A673 (cell line): ENCODE measurements at regions not wholly inside any gene's neighbourhood (a gene's known extent, or its start where the extent isn't known, plus 50 kb on each side); places are given as distances from the start of the nearest gene placed in this dataset.
"Not testable (repeated sequence)": the region's sequence is repeated elsewhere in the genome, so short reads cannot be mapped to it uniquely, and the experiment has no call there.

Experiments
- BruUV-seq: library from RNA; stranded (reverse); fragments of 400-500 nt; replicated peaks from 2 replicates; lab custom pipeline; 2021; lab: Mats Ljungman, UMichigan
- CTCF ChIA-PET: fragments of 300-600 bp; sonication (Branson Sonifier 250); formaldehyde crosslinking; loops from one replicate; lab custom pipeline; 2022; ENCODE audit warnings: antibody characterized with exemption; lab: Charles Lee
- POLR2A ChIA-PET: fragments of 300-600 bp; sonication (Branson Sonifier 250); formaldehyde crosslinking; loops from one replicate; lab custom pipeline; 2022; ENCODE audit warnings: antibody characterized with exemption; ENCODE audit not compliant: low non-redundant PET; lab: Charles Lee
- DNase-seq: peaks from one replicate; pipeline ENCODE4 v3.0.0-alpha.2; 2015; ENCODE audit warnings: low spot score
- H3K27ac ChIP-seq: fragments of 200-600 bp; sonication (generic); 2 replicates; pipeline ENCODE4 v1.5.1; 2016; ENCODE audit warnings: mixed run types, low read depth, mild to moderate bottlenecking, mixed read lengths, antibody characterized with exemption, low read length; ENCODE audit not compliant: poor library complexity, severe bottlenecking
- H3K27me3 ChIP-seq: fragments of 200-600 bp; sonication (generic); replicated peaks from 2 replicates; pipeline ENCODE4 v1.6.1; 2017; ENCODE audit warnings: mixed run types, low read depth, mild to moderate bottlenecking, mixed read lengths, antibody characterized with exemption, low read length; ENCODE audit not compliant: insufficient read depth, poor library complexity
- H3K36me3 ChIP-seq: fragments of 200-600 bp; sonication (generic); 2 replicates; pipeline ENCODE4 v1.6.1; 2016; ENCODE audit warnings: mixed run types, mild to moderate bottlenecking, mixed read lengths, antibody characterized with exemption, low read length; ENCODE audit not compliant: insufficient read depth, poor library complexity, severe bottlenecking
- H3K4me1 ChIP-seq: fragments of 200-600 bp; sonication (generic); 2 replicates; pipeline ENCODE4 v1.6.1; 2017; ENCODE audit warnings: mixed run types, mild to moderate bottlenecking, mixed read lengths, antibody characterized with exemption, low read length; ENCODE audit not compliant: insufficient read depth, poor library complexity, severe bottlenecking
- H3K4me3 ChIP-seq: fragments of 200-600 bp; sonication (generic); 2 replicates; pipeline ENCODE4 v1.5.1; 2016; ENCODE audit warnings: low read depth, mixed run types, mild to moderate bottlenecking, mixed read lengths, low read length; ENCODE audit not compliant: poor library complexity, severe bottlenecking
- H3K9me3 ChIP-seq: fragments of 200-600 bp; sonication (generic); 2 replicates; pipeline ENCODE4 v1.6.1; 2016; ENCODE audit warnings: mixed run types, low read depth, mild to moderate bottlenecking, mixed read lengths, antibody characterized with exemption, low read length; ENCODE audit not compliant: poor library complexity, severe bottlenecking
- intact Hi-C: fragments of 100-400 bp; cut with micrococcal nuclease; formaldehyde crosslinking; loops from one replicate; pipeline ENCODE4 v1.10.0; 2022; ENCODE audit not compliant: unreplicated experiment

DNA sequence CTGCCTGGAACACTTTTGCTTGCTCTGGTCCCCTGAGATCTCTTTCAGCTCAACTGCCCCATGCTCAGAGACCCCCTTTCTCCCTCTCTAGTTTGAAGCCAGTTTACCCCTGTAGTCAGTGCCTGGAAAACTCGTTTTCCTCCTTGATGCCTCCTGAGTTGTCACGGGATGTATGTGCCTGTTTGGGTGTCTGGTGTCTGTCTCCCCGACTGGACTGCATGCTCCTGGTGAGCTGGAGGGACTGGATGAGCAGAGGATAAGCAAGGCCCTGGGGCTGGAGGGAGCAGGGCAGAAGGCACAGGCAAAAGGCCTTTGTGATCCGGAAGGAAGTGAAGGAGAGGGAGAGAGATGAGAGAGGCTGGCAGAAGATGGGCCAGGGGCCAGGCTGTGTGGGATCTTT is 120.3 kb upstream of the ZNF195 start:
- intact Hi-C loops, POLR2A ChIA-PET, H3K9me3 ChIP-seq, DNase-seq, H3K27ac ChIP-seq, BruUV-seq, H3K27me3 ChIP-seq, CTCF ChIA-PET, H3K4me1 ChIP-seq, H3K4me3 ChIP-seq, H3K36me3 ChIP-seq: not testable (repeated sequence)

DNA sequence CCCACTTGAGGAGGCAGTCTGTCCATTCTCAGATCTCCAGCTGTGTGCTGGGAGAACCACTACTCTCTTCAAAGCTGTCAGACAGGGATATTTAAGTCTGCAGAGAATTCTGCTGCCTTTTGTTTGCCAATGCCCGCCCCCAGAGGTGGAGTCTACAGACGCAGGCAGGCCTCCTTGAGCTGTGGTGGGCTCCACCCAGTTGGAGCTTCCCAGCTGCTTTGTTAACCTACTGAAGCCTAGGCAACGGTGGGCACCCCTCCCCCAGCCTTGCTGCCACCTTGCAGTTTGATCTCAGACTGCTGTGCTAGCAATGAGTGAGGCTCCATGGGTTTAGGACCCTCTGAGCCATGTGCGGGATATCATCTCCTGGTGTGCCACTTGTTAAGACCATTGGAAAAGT is 119.4 kb upstream of the ZNF195 start:
- POLR2A ChIA-PET, H3K4me1 ChIP-seq, H3K4me3 ChIP-seq, BruUV-seq, H3K9me3 ChIP-seq, DNase-seq, CTCF ChIA-PET, H3K27ac ChIP-seq, H3K27me3 ChIP-seq, H3K36me3 ChIP-seq, intact Hi-C loops: not testable (repeated sequence)

DNA sequence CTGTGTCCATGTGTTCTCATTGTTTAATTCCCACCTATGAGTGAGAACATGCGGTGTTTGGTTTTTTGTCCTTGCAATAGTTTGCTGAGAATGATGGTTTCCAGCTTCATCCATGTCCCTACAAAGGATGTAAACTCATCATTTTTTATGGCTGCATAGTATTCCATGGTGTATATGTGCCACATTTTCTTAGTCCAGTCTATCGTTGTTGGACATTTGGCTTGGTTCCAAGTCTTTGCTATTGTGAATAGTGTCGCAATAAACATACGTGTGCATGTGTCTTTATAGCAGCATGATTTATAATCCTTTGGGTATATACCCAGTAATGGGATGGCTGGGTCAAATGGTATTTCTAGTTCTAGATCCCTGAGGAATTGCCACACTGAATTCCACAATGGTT is 114.2 kb upstream of the ZNF195 start:
- POLR2A ChIA-PET, H3K4me3 ChIP-seq, CTCF ChIA-PET, H3K27ac ChIP-seq, intact Hi-C loops, DNase-seq, H3K36me3 ChIP-seq, H3K9me3 ChIP-seq, BruUV-seq, H3K4me1 ChIP-seq, H3K27me3 ChIP-seq: not testable (repeated sequence)

DNA sequence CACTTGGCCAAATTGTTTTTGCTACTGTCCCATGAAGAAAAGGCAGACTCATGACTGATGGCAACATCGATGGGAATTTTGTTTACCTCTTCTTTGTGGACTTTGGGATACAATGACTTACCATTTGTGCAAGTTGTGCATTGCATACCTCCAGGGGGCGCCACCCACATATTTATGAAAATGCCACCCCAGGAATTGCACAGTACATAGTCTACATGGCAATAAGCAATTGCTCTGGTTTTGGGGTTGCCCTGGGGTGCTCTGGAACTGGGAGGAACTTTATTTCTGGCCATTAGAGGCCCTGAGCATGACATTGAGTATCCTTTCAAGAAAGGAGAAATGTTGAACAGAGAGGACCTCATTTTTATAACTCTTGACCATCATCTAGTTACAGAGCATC is 109.1 kb upstream of the ZNF195 start:
- BruUV-seq, H3K27ac ChIP-seq, H3K4me3 ChIP-seq, H3K4me1 ChIP-seq, POLR2A ChIA-PET, H3K27me3 ChIP-seq, DNase-seq, H3K36me3 ChIP-seq, H3K9me3 ChIP-seq, intact Hi-C loops, CTCF ChIA-PET: not testable (repeated sequence)

DNA sequence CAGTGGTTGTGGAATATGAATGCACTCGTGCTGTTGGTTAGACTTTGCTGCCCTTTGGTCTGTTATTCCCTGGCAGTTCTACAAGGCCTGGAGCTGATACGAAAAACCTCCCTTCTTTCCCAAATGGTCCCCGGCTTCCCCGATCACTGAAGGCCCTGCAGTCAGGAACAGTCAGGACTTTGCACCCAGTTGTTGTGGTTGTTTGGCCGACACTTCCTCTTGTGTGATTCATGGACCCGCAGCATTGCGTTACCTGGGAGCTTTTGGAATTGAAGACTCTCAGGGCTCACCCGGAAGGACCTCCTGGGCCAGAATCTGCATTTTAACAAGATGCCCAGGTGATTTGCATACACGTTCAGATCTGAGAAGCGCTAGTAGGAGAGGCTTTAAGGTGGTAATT is 106.8 kb upstream of the ZNF195 start:
- CTCF ChIA-PET: not testable (repeated sequence)

DNA sequence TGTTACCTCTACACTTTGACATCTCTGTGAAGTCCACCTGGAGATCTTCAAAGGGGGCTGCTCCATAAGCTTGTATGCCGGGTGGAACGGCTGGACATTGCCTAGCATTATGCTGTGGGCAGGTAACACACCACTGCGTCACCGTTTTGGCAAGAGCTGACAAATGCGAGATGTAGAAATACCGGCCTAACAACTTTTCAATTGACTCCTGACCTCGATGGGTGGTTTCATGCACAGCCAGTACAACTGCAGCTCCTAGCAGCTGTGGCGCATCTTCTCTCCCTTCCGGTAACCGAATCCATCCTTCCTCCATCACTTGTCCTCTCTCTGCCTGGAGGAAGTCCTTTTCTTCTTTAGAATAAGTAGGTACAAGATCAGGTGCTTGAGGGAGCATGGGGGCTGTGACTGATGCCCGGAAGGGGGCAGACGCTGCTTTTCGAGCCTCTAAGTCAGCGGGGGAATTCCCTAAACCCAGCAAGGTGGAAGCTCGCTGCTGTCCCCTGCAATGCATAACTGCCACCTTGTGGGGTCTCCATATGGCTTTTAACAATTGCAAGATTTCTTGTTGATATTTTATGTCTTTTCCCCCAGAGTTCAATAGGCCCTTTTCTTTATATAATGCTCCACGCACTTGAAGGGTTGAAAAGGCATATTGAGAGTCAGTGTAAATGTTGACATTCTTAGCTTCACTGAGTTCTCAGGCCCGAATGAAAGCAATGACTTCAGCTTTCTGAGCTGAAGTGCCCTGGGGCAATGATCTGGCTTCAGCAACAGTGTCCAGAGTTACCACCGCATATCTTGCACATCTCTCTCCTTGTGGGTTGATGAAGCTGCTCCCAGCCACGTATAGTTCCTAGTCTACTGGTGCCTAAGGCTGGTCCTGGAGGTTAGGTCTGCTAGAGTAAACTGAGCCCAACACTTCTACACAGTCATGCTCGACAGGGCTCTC is 98.3 kb upstream of the ZNF195 start:
- POLR2A ChIA-PET, H3K4me1 ChIP-seq, CTCF ChIA-PET, H3K9me3 ChIP-seq, H3K4me3 ChIP-seq, H3K36me3 ChIP-seq, H3K27ac ChIP-seq, BruUV-seq, H3K27me3 ChIP-seq, DNase-seq, intact Hi-C loops: not testable (repeated sequence)

More for the DNA sequence above, 106.8 kb upstream of the ZNF195 start:
- intact Hi-C loops, H3K36me3 ChIP-seq, BruUV-seq, H3K9me3 ChIP-seq, POLR2A ChIA-PET, H3K4me1 ChIP-seq, H3K27ac ChIP-seq, DNase-seq, H3K4me3 ChIP-seq, H3K27me3 ChIP-seq: not testable (repeated sequence)

DNA sequence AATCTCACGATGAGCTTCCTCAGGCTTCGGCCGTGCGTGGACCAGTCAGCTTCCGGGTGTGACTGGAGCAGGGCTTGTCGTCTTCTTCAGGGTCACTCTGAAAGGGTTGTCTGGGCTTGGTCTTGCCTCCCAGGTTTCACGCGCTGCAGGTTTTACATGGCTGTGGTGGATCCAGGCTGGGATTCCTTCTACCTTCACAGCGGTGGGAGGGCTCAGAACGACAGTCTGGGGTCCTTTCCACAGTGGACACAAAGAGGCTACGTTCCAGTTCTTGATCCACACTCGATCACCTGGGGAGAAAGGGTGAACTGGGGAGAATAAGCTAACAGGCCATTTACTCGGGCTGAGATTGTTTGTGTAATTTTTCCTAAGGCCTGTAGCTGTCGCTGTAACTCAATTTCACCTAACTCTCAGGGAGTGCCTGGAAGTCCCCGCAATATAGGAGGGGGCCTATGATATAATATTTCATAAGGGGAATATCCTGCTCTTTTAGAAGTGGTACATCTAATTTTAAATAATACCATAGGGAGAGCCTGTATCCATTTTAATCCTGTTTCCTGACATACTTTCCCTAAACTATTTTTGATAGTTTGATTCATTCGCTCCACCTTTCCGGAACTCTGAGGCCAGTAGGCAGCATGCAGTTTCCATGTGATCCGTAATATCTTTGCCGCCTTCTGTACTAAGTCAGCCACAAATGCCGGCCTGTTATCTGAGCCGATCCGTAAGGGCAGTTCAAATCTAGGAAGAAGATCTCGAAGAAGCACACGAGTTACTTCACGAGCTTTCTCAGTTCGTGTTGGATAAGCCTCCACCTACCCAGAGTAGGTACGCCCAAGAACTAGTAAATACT is 97.4 kb upstream of the ZNF195 start:
- H3K9me3 ChIP-seq, DNase-seq, H3K4me1 ChIP-seq, H3K4me3 ChIP-seq, H3K36me3 ChIP-seq, H3K27me3 ChIP-seq, intact Hi-C loops, H3K27ac ChIP-seq, POLR2A ChIA-PET, BruUV-seq, CTCF ChIA-PET: not testable (repeated sequence)
